B cell (primary cell): ENCODE measurements at regions not wholly inside any gene's neighbourhood (a gene's known extent, or its start where the extent isn't known, plus 50 kb on each side); places are given as distances from the start of the nearest gene placed in this dataset.

Source experiments
- ATAC-seq: fragments of 200-7000 bp; cut with Tn5 transposase; one replicate; pipeline ENCODE4 v1.10.0; 2021; ENCODE audit warnings: low read depth, mild to moderate bottlenecking, moderate number of reproducible peaks, moderate library complexity
- CTCF ChIA-PET: fragments of 350-600 bp; sonication (Branson Sonifier 250); formaldehyde crosslinking; loops from one replicate; lab custom pipeline; 2021; ENCODE audit warnings: antibody characterized with exemption, inconsistent platforms; lab: Charles Lee
- POLR2A ChIA-PET: fragments of 350-600 bp; sonication (Branson Sonifier 250); formaldehyde crosslinking; loops from one replicate; lab custom pipeline; 2021; ENCODE audit warnings: antibody characterized with exemption; lab: Charles Lee
- DNase-seq: peaks from one replicate; pipeline ENCODE4 v3.0.0; 2013
- H2AFZ ChIP-seq: 2 replicates; pipeline ENCODE4 v1.6.1; 2012; ENCODE audit warnings: mild to moderate bottlenecking, low read depth, low read length; ENCODE audit not compliant: insufficient read depth, poor library complexity, severe bottlenecking
- H3K27ac ChIP-seq, 2 donors: 1 replicate in 1 of 2; 2 replicates in 1 of 2; pipeline ENCODE4 v1.5.1; 2012 to 2013; ENCODE audit warnings: low read length in 2 of 2, mild to moderate bottlenecking in 2 of 2, moderate library complexity in 1 of 2
- H3K27me3 ChIP-seq, 4 experiments: fragments of 200-600 bp in 1 of 4; sonication (generic) in 1 of 4; replicated peaks in 1 of 4; 1 replicate in 2 of 4; 2 replicates in 2 of 4; pipeline versions ENCODE4 v1.6.1 to v1.7.0; 2013 to 2016; ENCODE audit warnings: low read length in 3 of 4, mild to moderate bottlenecking in 2 of 4, mixed read lengths in 1 of 4, moderate library complexity in 1 of 4; ENCODE audit not compliant: insufficient read depth in 4 of 4, control insufficient read depth in 3 of 4; ENCODE audit errors: control extremely low read depth in 1 of 4
- H3K36me3 ChIP-seq, 2 experiments: replicated peaks in 1 of 2; 1 replicate in 1 of 2; 2 replicates in 1 of 2; pipeline versions ENCODE4 v1.6.1 to v1.7.1; 2013; ENCODE audit warnings: low read length in 1 of 2; ENCODE audit not compliant: insufficient read depth in 2 of 2, control insufficient read depth in 1 of 2; ENCODE audit errors: control extremely low read depth in 1 of 2, extremely low read depth in 1 of 2
- H3K4me1 ChIP-seq, 2 donors: fragments of 200-600 bp in 1 of 2; sonication (generic) in 1 of 2; 1 replicate in 1 of 2; 2 replicates in 1 of 2; pipeline versions ENCODE4 v1.5.1 to v1.6.1; 2013 to 2017; ENCODE audit warnings: low read length in 2 of 2; ENCODE audit not compliant: control insufficient read depth in 2 of 2, insufficient read depth in 2 of 2
- H3K4me2 ChIP-seq: replicated peaks from 2 replicates; pipeline ENCODE3; 2012; ENCODE audit warnings: mild to moderate bottlenecking, low read depth, low read length; ENCODE audit not compliant: poor library complexity, severe bottlenecking
- H3K4me3 ChIP-seq, 5 experiments: fragments of 200-600 bp in 1 of 5; sonication (generic) in 1 of 5; 1 replicate in 3 of 5; 2 replicates in 2 of 5; pipeline versions ENCODE4 v1.5.1 to v1.7.0; 2011 to 2016; ENCODE audit warnings: low read length in 4 of 5, mild to moderate bottlenecking in 4 of 5, low read depth in 2 of 5, control low read depth in 1 of 5, moderate library complexity in 1 of 5; ENCODE audit not compliant: insufficient read depth in 1 of 5; ENCODE audit errors: control extremely low read depth in 1 of 5, extremely low read depth in 1 of 5
- H3K79me2 ChIP-seq: fragments of 200-600 bp; sonication (generic); one replicate; pipeline ENCODE4 v1.6.0; 2016; ENCODE audit warnings: low read length; ENCODE audit not compliant: control insufficient read depth, insufficient read depth
- H3K9ac ChIP-seq: fragments of 200-600 bp; sonication (generic); 2 replicates; pipeline ENCODE4 v1.6.1; 2017; ENCODE audit warnings: mild to moderate bottlenecking, low read length, moderate library complexity
- H3K9me3 ChIP-seq, 3 donors: one replicate each; pipeline versions ENCODE4 v1.6.1 to v1.7.1; 2013; ENCODE audit warnings: low read length in 2 of 3; ENCODE audit not compliant: control insufficient read depth in 2 of 3, insufficient read depth in 1 of 3; ENCODE audit errors: control extremely low read depth in 1 of 3
- H4K20me1 ChIP-seq: 2 replicates; pipeline ENCODE4 v1.6.0; 2012; ENCODE audit warnings: mild to moderate bottlenecking, low read length; ENCODE audit not compliant: insufficient read depth, control insufficient read depth, poor library complexity, severe bottlenecking
- H3K27ac Mint-ChIP-seq: one replicate; pipeline ENCODE4 v1.8.0; 2021; ENCODE audit warnings: mixed read lengths
- H3K27me3 Mint-ChIP-seq: one replicate; pipeline ENCODE4 v1.8.0; 2021; ENCODE audit warnings: mixed read lengths
- H3K4me1 Mint-ChIP-seq: one replicate; pipeline ENCODE4 v1.8.0; 2021; ENCODE audit warnings: mixed read lengths
- H3K4me3 Mint-ChIP-seq: one replicate; pipeline ENCODE4 v1.8.0; 2021; ENCODE audit warnings: mixed read lengths
- H3K9me3 Mint-ChIP-seq: one replicate; pipeline ENCODE4 v1.8.0; 2022; ENCODE audit warnings: mixed read lengths; ENCODE audit not compliant: insufficient read depth
- EZH2 ChIP-seq: IDR thresholded peaks from 2 replicates; pipeline ENCODE4 v1.6.1; 2012; ENCODE audit warnings: borderline replicate concordance, low read depth, mild to moderate bottlenecking, moderate library complexity, low read length; ENCODE audit not compliant: insufficient read depth, poor library complexity, severe bottlenecking
- WGBS: methylation state at CpG from one replicate; pipeline ENCODE4 v1.1.5; 2013; ENCODE audit warnings: missing lambda C conversion rate; ENCODE audit not compliant: insufficient coverage; 5-methylcytosine and 5-hydroxymethylcytosine counted together
- intact Hi-C: fragments of 100-400 bp; cut with micrococcal nuclease; formaldehyde crosslinking; loops from one replicate; pipeline ENCODE4 v1.10.0; 2022
- TF ChIP-seq, protein P1 (sequence below): fragments of 200-600 bp; IDR thresholded peaks from one replicate; pipeline ENCODE4 v1.8.0; 2022; ENCODE audit warnings: antibody characterized with exemption, mild to moderate bottlenecking

GRCh38 chr18:49731860-49732311 lies 81.4 kb downstream of the ACAA2 start:
- intact Hi-C loops: no loop called here
- TF ChIP-seq EZH2: no peak
- TF ChIP-seq, protein P1, sequence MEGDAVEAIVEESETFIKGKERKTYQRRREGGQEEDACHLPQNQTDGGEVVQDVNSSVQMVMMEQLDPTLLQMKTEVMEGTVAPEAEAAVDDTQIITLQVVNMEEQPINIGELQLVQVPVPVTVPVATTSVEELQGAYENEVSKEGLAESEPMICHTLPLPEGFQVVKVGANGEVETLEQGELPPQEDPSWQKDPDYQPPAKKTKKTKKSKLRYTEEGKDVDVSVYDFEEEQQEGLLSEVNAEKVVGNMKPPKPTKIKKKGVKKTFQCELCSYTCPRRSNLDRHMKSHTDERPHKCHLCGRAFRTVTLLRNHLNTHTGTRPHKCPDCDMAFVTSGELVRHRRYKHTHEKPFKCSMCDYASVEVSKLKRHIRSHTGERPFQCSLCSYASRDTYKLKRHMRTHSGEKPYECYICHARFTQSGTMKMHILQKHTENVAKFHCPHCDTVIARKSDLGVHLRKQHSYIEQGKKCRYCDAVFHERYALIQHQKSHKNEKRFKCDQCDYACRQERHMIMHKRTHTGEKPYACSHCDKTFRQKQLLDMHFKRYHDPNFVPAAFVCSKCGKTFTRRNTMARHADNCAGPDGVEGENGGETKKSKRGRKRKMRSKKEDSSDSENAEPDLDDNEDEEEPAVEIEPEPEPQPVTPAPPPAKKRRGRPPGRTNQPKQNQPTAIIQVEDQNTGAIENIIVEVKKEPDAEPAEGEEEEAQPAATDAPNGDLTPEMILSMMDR: no peak
- H3K9me3 ChIP-seq: no peaks in the 10 kb centered on the region
- no peaks in the 10 kb centered on the region for H3K4me1 Mint-ChIP-seq
- peaks cover 0 to 3% (median 0%) of the 10 kb centered on the region in 4 experiments for H3K27me3 ChIP-seq
- no peak overlapping the region for H2AFZ ChIP-seq
- H3K4me1 ChIP-seq: no peaks in the 10 kb centered on the region
- H3K27ac ChIP-seq: no peak overlapping the region
- CTCF ChIA-PET: no interaction called here
- H4K20me1 ChIP-seq: no peaks in the 10 kb centered on the region
- no peaks in the 10 kb centered on the region for H3K36me3 ChIP-seq
- peaks cover 12% of the 10 kb centered on the region for H3K27me3 Mint-ChIP-seq
- no peak overlapping the region for H3K4me3 Mint-ChIP-seq
- 94% methylated on average over 1 of the region's 3 CpGs for WGBS
- ATAC-seq (no peak), DNase-seq (no peak)
- POLR2A ChIA-PET: no interaction called here
- H3K9ac ChIP-seq: no peak overlapping the region
- H3K79me2 ChIP-seq: no peaks in the 10 kb centered on the region
- H3K27ac Mint-ChIP-seq: no peak overlapping the region
- no peaks in the 10 kb centered on the region for H3K9me3 Mint-ChIP-seq
- H3K4me3 ChIP-seq: no peak overlapping the region
- H3K4me2 ChIP-seq: no peak overlapping the region

DNA sequence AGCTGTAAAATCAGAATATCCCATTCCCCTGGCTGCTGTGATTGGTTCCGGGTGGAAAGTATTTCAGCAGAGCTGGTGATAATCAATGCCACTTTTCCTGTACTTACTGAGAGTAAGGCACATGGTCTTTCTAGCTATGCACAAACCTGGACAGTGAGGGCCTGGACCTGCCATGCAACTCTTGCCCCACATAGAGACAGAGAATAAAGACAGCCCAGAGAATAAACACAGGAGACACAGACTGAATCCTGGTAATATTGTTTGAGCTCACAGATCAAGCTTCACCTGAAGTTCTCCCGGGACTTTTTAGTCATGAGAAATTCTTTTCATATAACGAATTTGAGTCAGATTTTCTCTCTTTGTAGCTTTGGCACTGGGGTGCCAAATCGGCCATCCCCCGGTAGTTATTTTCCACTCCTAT lies 81.9 kb downstream of the ACAA2 start:
- Histone ChIP-seq H3K27ac (no peak overlapping the region), H3K4me3 (no peak overlapping the region), H3K36me3 (no peaks in the 10 kb centered on the region), H3K79me2 (no peaks in the 10 kb centered on the region), H3K4me2 (no peak overlapping the region), H4K20me1 (no peaks in the 10 kb centered on the region), H3K9me3 (no peaks in the 10 kb centered on the region), H3K27me3 (peaks cover 0 to 3% (median 0%) of the 10 kb centered on the region in 4 experiments), H2AFZ (no peak overlapping the region), H3K4me1 (no peaks in the 10 kb centered on the region), H3K9ac (no peak overlapping the region)
- intact Hi-C loops: no loop called here
- POLR2A ChIA-PET: no interaction called here
- no peak overlapping the region for H3K4me3 Mint-ChIP-seq
- no peaks in the 10 kb centered on the region for H3K4me1 Mint-ChIP-seq
- H3K9me3 Mint-ChIP-seq: no peaks in the 10 kb centered on the region
- WGBS: 96% methylated on average over 3 of the region's 5 CpGs
- ATAC-seq (no peak), DNase-seq (no peak)
- no peak for TF ChIP-seq EZH2
- TF ChIP-seq, protein P1: no peak
- H3K27ac Mint-ChIP-seq: no peak overlapping the region
- CTCF ChIA-PET: no interaction called here
- H3K27me3 Mint-ChIP-seq: peaks cover 8% of the 10 kb centered on the region
